Esophagus squamous epithelium (tissue), 5 donors: ENCODE measurements at regions not wholly inside any gene's neighbourhood (a gene's known extent, or its start where the extent isn't known, plus 50 kb on each side); places are given as distances from the start of the nearest gene placed in this dataset.

Source experiments
- DNase-seq: peaks from one replicate; lab custom pipeline; 2025; lab: John Stamatoyannopoulos, UW
- H3K27ac ChIP-seq, 4 donors: fragments of 200-600 bp; sonication (generic); one replicate each; pipeline ENCODE4 v1.5.1; 2016 to 2019; ENCODE audit warnings: mild to moderate bottlenecking in 1 of 4
- H3K27me3 ChIP-seq, 4 donors: fragments of 200-600 bp; sonication (generic); 1 replicate in 3 of 4; 2 replicates in 1 of 4; pipeline versions ENCODE4 v1.5.1 to v1.6.0; 2017 to 2021; ENCODE audit warnings: antibody characterized with exemption in 1 of 4
- H3K36me3 ChIP-seq, 3 donors: fragments of 200-600 bp; sonication (generic); one replicate each; pipeline ENCODE4 v1.5.1; 2016 to 2019
- H3K4me1 ChIP-seq, 3 donors: fragments of 200-600 bp; sonication (generic); one replicate each; pipeline ENCODE4 v1.5.1; 2017 to 2019
- H3K4me3 ChIP-seq, 4 donors: fragments of 200-600 bp; sonication (generic); 1 replicate in 3 of 4; 2 replicates in 1 of 4; pipeline ENCODE4 v1.5.1; 2016 to 2019; ENCODE audit warnings: mild to moderate bottlenecking in 2 of 4, moderate library complexity in 1 of 4
- H3K9me3 ChIP-seq, 3 donors: fragments of 200-600 bp; sonication (generic); one replicate each; pipeline ENCODE4 v1.5.1; 2016 to 2019
- CTCF ChIP-seq, 6 experiments: fragments of 450-650 bp in 4 of 6; fragments of 200-600 bp in 2 of 6; sonication (generic) in 2 of 6; IDR thresholded peaks; one replicate each; pipeline ENCODE4 v1.5.1; 2016 to 2019; ENCODE audit warnings: antibody characterized with exemption in 6 of 6, mild to moderate bottlenecking in 4 of 6, moderate library complexity in 4 of 6
- POLR2A ChIP-seq, 4 donors: fragments of 450-650 bp; IDR thresholded peaks; one replicate each; pipeline ENCODE4 v1.6.1; 2017; ENCODE audit warnings: antibody characterized with exemption in 4 of 4, mild to moderate bottlenecking in 4 of 4, moderate library complexity in 3 of 4
- WGBS, 2 donors: methylation state at CpG; one replicate each; pipeline ENCODE4 v1.1.5; 2018; 5-methylcytosine and 5-hydroxymethylcytosine counted together
- intact Hi-C: fragments of 100-400 bp; cut with DNase I; formaldehyde crosslinking; loops from one replicate; pipeline ENCODE4 v1.15.0; 2022
- donor health status: DM: yes; HTN: yes; CAD: no.

GRCh38 chr16:82386761-82387160 lies 216.7 kb upstream of the MPHOSPH6 start:
- H3K4me1 ChIP-seq, result no peaks in the 10 kb centered on the region
- 58 to 60% methylated on average over 1 of the region's 1 CpG for WGBS, 2 donors

GRCh38 chr16:82384949-82385348 lies 214.9 kb upstream of the MPHOSPH6 start:
- Histone ChIP-seq H3K27ac (no peak overlapping the region), H3K4me3 (no peak overlapping the region), H3K9me3 (no peaks in the 10 kb centered on the region), H3K4me1 (no peaks in the 10 kb centered on the region), H3K36me3 (no peaks in the 10 kb centered on the region), H3K27me3 (no peaks in the 10 kb centered on the region)
- DNase-seq, result no peak
- 51 to 56% methylated on average over 4 of the region's 4 CpGs for WGBS, 2 donors
- TF ChIP-seq POLR2A (IDR thresholded peaks at IDR 0.05) (no peak), CTCF (IDR thresholded peaks at IDR 0.05) (no peak)
- intact Hi-C loops, result no loop called here

More at GRCh38 chr16:82386761-82387160, 216.7 kb upstream of the MPHOSPH6 start:
- H3K27ac ChIP-seq, result no peak overlapping the region
- no peak overlapping the region for H3K4me3 ChIP-seq
- H3K36me3 ChIP-seq, result no peaks in the 10 kb centered on the region
- intact Hi-C loops, result no loop called here
- no peaks in the 10 kb centered on the region for H3K27me3 ChIP-seq
- no peaks in the 10 kb centered on the region for H3K9me3 ChIP-seq
- TF ChIP-seq POLR2A (IDR thresholded peaks at IDR 0.05), result no peak
- no peak for TF ChIP-seq CTCF (IDR thresholded peaks at IDR 0.05)
- no peak for DNase-seq

- Histone ChIP-seq H3K9me3 (no peaks in the 10 kb centered on the region), H3K36me3 (no peaks in the 10 kb centered on the region), H3K27ac (no peak overlapping the region), H3K4me1 (no peaks in the 10 kb centered on the region), H3K4me3 (no peak overlapping the region), H3K27me3 (no peaks in the 10 kb centered on the region)
- no peak for DNase-seq
- TF ChIP-seq CTCF (IDR thresholded peaks at IDR 0.05) (no peak), POLR2A (IDR thresholded peaks at IDR 0.05) (no peak)
- 63 to 77% methylated on average over 2 to 4 of the region's 4 CpGs for WGBS, 2 donors
- intact Hi-C loops, result no loop called here
These were observed 214.0 kb upstream of the MPHOSPH6 start for GRCh38 chr16:82384017-82384416.

GRCh38 chr16:82382521-82382920 lies 212.5 kb upstream of the MPHOSPH6 start:
- WGBS, 2 donors, result 38 to 44% methylated on average over 4 of the region's 4 CpGs
- Histone ChIP-seq H3K36me3 (no peaks in the 10 kb centered on the region), H3K27me3 (no peaks in the 10 kb centered on the region), H3K4me3 (no peak overlapping the region), H3K4me1 (no peaks in the 10 kb centered on the region), H3K9me3 (no peaks in the 10 kb centered on the region), H3K27ac (no peak overlapping the region)
- DNase-seq, result no peak
- TF ChIP-seq CTCF (IDR thresholded peaks at IDR 0.05), result no peak
- TF ChIP-seq POLR2A (IDR thresholded peaks at IDR 0.05), result no peak
- intact Hi-C loops, result no loop called here

GRCh38 chr16:82379551-82379950 lies 209.5 kb upstream of the MPHOSPH6 start:
- TF ChIP-seq POLR2A (IDR thresholded peaks at IDR 0.05) (no peak), CTCF (IDR thresholded peaks at IDR 0.05) (no peak)
- Histone ChIP-seq H3K36me3 (no peaks in the 10 kb centered on the region), H3K27ac (no peak overlapping the region), H3K27me3 (no peaks in the 10 kb centered on the region), H3K9me3 (no peaks in the 10 kb centered on the region), H3K4me1 (no peaks in the 10 kb centered on the region), H3K4me3 (no peak overlapping the region)
- intact Hi-C loops, result no loop called here
- no peak for DNase-seq
- WGBS, 2 donors, result 79 to 90% methylated on average over 5 of the region's 5 CpGs
